ENCODE measurements at regions not wholly inside any gene's neighbourhood (a gene's known extent, or its start where the extent isn't known, plus 50 kb on each side); places are given as distances from the start of the nearest gene placed in this dataset.

DNA sequence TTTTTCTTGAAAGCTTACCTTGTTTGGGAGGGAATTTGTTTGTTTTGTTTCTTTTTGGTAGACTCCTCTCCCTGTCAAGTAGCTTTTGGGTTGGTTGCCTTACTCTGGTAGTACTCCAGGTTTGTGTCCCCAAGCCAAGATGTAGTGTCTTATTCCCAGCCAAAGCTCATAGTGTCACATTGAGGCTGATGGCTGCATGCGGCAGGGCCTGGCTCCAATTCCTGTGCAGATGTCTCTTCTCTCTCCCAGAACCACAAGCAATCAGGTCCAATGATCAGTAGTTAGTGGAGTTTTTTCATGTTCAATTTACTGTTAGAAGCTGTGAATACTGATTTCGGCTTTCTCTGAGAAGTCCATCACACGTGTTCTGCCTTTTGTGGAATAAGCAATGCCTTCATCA lies 221.1 kb upstream of the THBS1 start:
- TF ChIP-seq, protein P1, sequence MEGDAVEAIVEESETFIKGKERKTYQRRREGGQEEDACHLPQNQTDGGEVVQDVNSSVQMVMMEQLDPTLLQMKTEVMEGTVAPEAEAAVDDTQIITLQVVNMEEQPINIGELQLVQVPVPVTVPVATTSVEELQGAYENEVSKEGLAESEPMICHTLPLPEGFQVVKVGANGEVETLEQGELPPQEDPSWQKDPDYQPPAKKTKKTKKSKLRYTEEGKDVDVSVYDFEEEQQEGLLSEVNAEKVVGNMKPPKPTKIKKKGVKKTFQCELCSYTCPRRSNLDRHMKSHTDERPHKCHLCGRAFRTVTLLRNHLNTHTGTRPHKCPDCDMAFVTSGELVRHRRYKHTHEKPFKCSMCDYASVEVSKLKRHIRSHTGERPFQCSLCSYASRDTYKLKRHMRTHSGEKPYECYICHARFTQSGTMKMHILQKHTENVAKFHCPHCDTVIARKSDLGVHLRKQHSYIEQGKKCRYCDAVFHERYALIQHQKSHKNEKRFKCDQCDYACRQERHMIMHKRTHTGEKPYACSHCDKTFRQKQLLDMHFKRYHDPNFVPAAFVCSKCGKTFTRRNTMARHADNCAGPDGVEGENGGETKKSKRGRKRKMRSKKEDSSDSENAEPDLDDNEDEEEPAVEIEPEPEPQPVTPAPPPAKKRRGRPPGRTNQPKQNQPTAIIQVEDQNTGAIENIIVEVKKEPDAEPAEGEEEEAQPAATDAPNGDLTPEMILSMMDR (IDR thresholded peaks at IDR 0.05 in 4 of 5, conservative IDR thresholded peaks at IDR 0.05 in 1 of 5): no peak
- TF ChIP-seq POLR2A (IDR thresholded peaks at IDR 0.05): no peak
